K562 (cell line): ENCODE measurements at regions not wholly inside any gene's neighbourhood (a gene's known extent, or its start where the extent isn't known, plus 50 kb on each side); places are given as distances from the start of the nearest gene placed in this dataset.

ENCODE experiments used
- ATAC-seq: fragments of 200-7000 bp; cut with Tn5 transposase; 3 replicates; pipeline ENCODE4 v1.9.1; 2020; ENCODE audit warnings: moderate library complexity
- BruUV-seq: library from RNA; stranded (reverse); fragments of 400-500 nt; replicated peaks from 2 replicates; lab custom pipeline; 2021; lab: Mats Ljungman, UMichigan
- CTCF ChIA-PET: fragments of 300-600 bp; formaldehyde crosslinking; extraction: SDS; loops from one replicate; lab custom pipeline; 2021; ENCODE audit warnings: low intra/inter-chr PET ratio; lab: Yijun Ruan, JAX
- POLR2A ChIA-PET: fragments of 300-600, 350-650 bp; sonication (Branson Sonifier 250); formaldehyde crosslinking; extraction: SDS; loops from one replicate; lab custom pipeline; 2021; ENCODE audit warnings: antibody characterized with exemption, inconsistent platforms; lab: Yijun Ruan, JAX
- DNase-seq, 4 experiments: peaks; one replicate each; pipeline versions ENCODE4 v3.0.0 to v3.0.0-alpha.2; 2011 to 2018; ENCODE audit warnings: low spot score in 3 of 4, mixed read lengths in 3 of 4; ENCODE audit errors: extremely low read depth in 1 of 4
- FAIRE-seq: peaks from 2 replicates; lab custom pipeline; 2011; peaks lifted over from hg19 to GRCh38; lab: Jason Lieb, UNC
- H2AFZ ChIP-seq: 2 replicates; pipeline ENCODE4 v1.6.0; 2011; ENCODE audit warnings: low read depth, low read length, control low read depth, inconsistent platforms
- H3K27ac ChIP-seq: fragments of 200-600 bp; 3 replicates; pipeline ENCODE4 v1.8.0; 2011; ENCODE audit warnings: low read depth, mild to moderate bottlenecking, control low read depth, inconsistent platforms, low read length, moderate library complexity, mixed read lengths; ENCODE audit errors: extremely low read depth
- H3K27me3 ChIP-seq, 2 experiments: fragments of 300-600 bp in 1 of 2; 2 replicates in 1 of 2; 3 replicates in 1 of 2; pipeline versions ENCODE4 v1.6.0 to v1.8.0; 2011; ENCODE audit warnings: inconsistent platforms in 2 of 2, low read length in 2 of 2, mild to moderate bottlenecking in 1 of 2, mixed read lengths in 1 of 2, moderate library complexity in 1 of 2; ENCODE audit not compliant: control insufficient read depth in 2 of 2, insufficient read depth in 2 of 2
- H3K36me3 ChIP-seq: fragments of 300-600 bp; 3 replicates; pipeline ENCODE4 v1.8.0; 2011; ENCODE audit warnings: mild to moderate bottlenecking, low read length, inconsistent platforms; ENCODE audit not compliant: control insufficient read depth, insufficient read depth
- H3K4me1 ChIP-seq, 2 experiments: fragments of 200-600 bp in 1 of 2; replicated peaks in 1 of 2; 2 replicates in 1 of 2; 3 replicates in 1 of 2; pipeline versions ENCODE4 v1.5.1 to v1.8.0; 2011; ENCODE audit warnings: inconsistent platforms in 2 of 2, low read length in 2 of 2, mild to moderate bottlenecking in 1 of 2, mixed read lengths in 1 of 2, moderate library complexity in 1 of 2; ENCODE audit not compliant: control insufficient read depth in 2 of 2, insufficient read depth in 2 of 2
- H3K4me2 ChIP-seq: 2 replicates; pipeline ENCODE4 v1.6.1; 2011; ENCODE audit warnings: low read length, control low read depth, inconsistent platforms, mixed read lengths; ENCODE audit not compliant: insufficient read depth
- H3K4me3 ChIP-seq: fragments of 200-600 bp; sonication (generic), shearing (Covaris generic); 2 replicates; pipeline ENCODE4 v1.5.1; 2016; ENCODE audit warnings: control low read depth, inconsistent platforms
- H3K79me2 ChIP-seq: fragments of 200-600 bp; 3 replicates; pipeline ENCODE4 v1.8.0; 2011; ENCODE audit warnings: low read length, inconsistent platforms; ENCODE audit not compliant: control insufficient read depth, insufficient read depth
- H3K9ac ChIP-seq, 2 experiments: 2 replicates each; pipeline versions ENCODE4 v1.6.0 to v1.6.1; 2011; ENCODE audit warnings: low read depth in 2 of 2, low read length in 2 of 2, control low read depth in 1 of 2, inconsistent platforms in 1 of 2, mild to moderate bottlenecking in 1 of 2, mixed read lengths in 1 of 2; ENCODE audit not compliant: insufficient read depth in 1 of 2
- H3K9me1 ChIP-seq: one replicate; pipeline ENCODE4 v1.6.0; 2011; ENCODE audit warnings: inconsistent platforms, mild to moderate bottlenecking, low read length, moderate library complexity; ENCODE audit not compliant: control insufficient read depth, insufficient read depth
- H3K9me3 ChIP-seq: replicated peaks from 2 replicates; pipeline ENCODE4 v1.5.1; 2011; ENCODE audit warnings: low read depth, low read length, inconsistent platforms; ENCODE audit not compliant: control insufficient read depth, insufficient read depth
- H4K20me1 ChIP-seq: replicated peaks from 2 replicates; pipeline ENCODE4 v1.6.1; 2011; ENCODE audit warnings: low read length, inconsistent platforms, mixed read lengths; ENCODE audit not compliant: control insufficient read depth, insufficient read depth
- ASH1L ChIP-seq: fragments of 450-650 bp; IDR thresholded peaks from 2 replicates; pipeline ENCODE4 v1.6.1; 2018; ENCODE audit warnings: borderline replicate concordance, mild to moderate bottlenecking, low read depth; ENCODE audit not compliant: partially characterized antibody
- CHCHD3 ChIP-seq: fragments of 250-450 bp; sonication (Bioruptor Pico); IDR thresholded peaks from 2 replicates; pipeline ENCODE4 v2.1.2; 2022; ENCODE audit warnings: mild to moderate bottlenecking
- CHD2 ChIP-seq: IDR thresholded peaks from 2 replicates; pipeline ENCODE4 v1.6.1; 2011; ENCODE audit warnings: low read depth, low read length
- E2F8 ChIP-seq: fragments of 450-650 bp; IDR thresholded peaks from 2 replicates; pipeline ENCODE4 v1.7.1; 2018; ENCODE audit warnings: mild to moderate bottlenecking, low read depth; ENCODE audit not compliant: partially characterized antibody
- MAX ChIP-seq: sonication (generic); formaldehyde crosslinking; IDR thresholded peaks from 2 replicates; pipeline ENCODE4 v1.9.0; 2022; ENCODE audit warnings: mild to moderate bottlenecking, missing genetic modification reagents
- NCOA6 ChIP-seq: fragments of 450-650 bp; IDR thresholded peaks from 2 replicates; pipeline ENCODE4 v1.6.1; 2017; ENCODE audit warnings: mild to moderate bottlenecking
- NCOR1 ChIP-seq: fragments of 450-650 bp; IDR thresholded peaks from 2 replicates; pipeline ENCODE4 v1.6.1; 2016; ENCODE audit warnings: mild to moderate bottlenecking, moderate library complexity
- PCBP1 ChIP-seq: fragments of 200-400 bp; formaldehyde crosslinking; IDR thresholded peaks from 2 replicates; pipeline ENCODE4 v1.6.1; 2018; ENCODE audit warnings: mild to moderate bottlenecking, low read depth, low read length; ENCODE audit not compliant: poor library complexity, severe bottlenecking
- RCOR1 ChIP-seq, 2 experiments: IDR thresholded peaks; 2 replicates each; pipeline ENCODE4 v1.6.1; 2012; ENCODE audit warnings: low read depth in 2 of 2, low read length in 2 of 2, borderline replicate concordance in 1 of 2, improper control_type of control experiment in 1 of 2
- SRSF3 ChIP-seq: fragments of 200-400 bp; formaldehyde crosslinking; IDR thresholded peaks from 2 replicates; pipeline ENCODE4 v1.6.1; 2016; ENCODE audit warnings: mild to moderate bottlenecking, low read length, moderate library complexity; ENCODE audit not compliant: insufficient read depth
- TAL1 ChIP-seq: fragments of 450-650 bp; IDR thresholded peaks from 2 replicates; pipeline ENCODE4 v1.6.1; 2016; ENCODE audit warnings: mild to moderate bottlenecking
- TSHZ1 ChIP-seq: fragments of 250-450 bp; sonication (Bioruptor Pico); IDR thresholded peaks from 2 replicates; pipeline ENCODE4 v1.4.0; 2020; ENCODE audit warnings: mild to moderate bottlenecking, moderate library complexity
- ZBTB43 ChIP-seq: sonication (generic); formaldehyde crosslinking; IDR thresholded peaks from 2 replicates; pipeline ENCODE4 v1.8.0; 2023; ENCODE audit warnings: mild to moderate bottlenecking, missing genetic modification reagents
- ZC3H4 ChIP-seq: sonication (generic); formaldehyde crosslinking; IDR thresholded peaks from 2 replicates; pipeline ENCODE4 v1.9.0; 2021; ENCODE audit warnings: missing genetic modification reagents, borderline replicate concordance
- whole genome bisulfite sequencing: fragments of 100-300 bp; shearing (Covaris generic); methylation state at CpG from one replicate; pipeline ENCODE4 v1.1.6; 2016; ENCODE audit warnings: low coverage, mixed read lengths; ENCODE audit not compliant: insufficient coverage; ENCODE audit errors: missing lambda C conversion rate; 5-methylcytosine and 5-hydroxymethylcytosine counted together
- in situ Hi-C: fragments of 300-500 bp; cut with MboI; formaldehyde crosslinking; loops from 4 replicates; pipeline ENCODE4 v1.15.0; 2018; ENCODE audit warnings: inconsistent platforms, mixed read lengths
- intact Hi-C: fragments of 100-400 bp; cut with micrococcal nuclease; formaldehyde crosslinking; loops from 2 replicates; pipeline ENCODE4 v1.14.2; 2022

- TF ChIP-seq ZBTB43 (CRISPR knock-in tag) (no peak), SRSF3 (no peak), NCOA6 (no peak)
Observed at GRCh38 chr13:87535911-87536310, 135.3 kb upstream of the SLITRK5 start (continued).

- intact Hi-C loops (no loop called here), in situ Hi-C loops (no loop called here)
- H3K9me1 ChIP-seq: no peaks in the 10 kb centered on the region
- POLR2A ChIA-PET: no interaction called here
- no peak overlapping the region for H3K9ac ChIP-seq
- no peak overlapping the region for H3K4me3 ChIP-seq
- no TSS peak for BruUV-seq
- no peak for ATAC-seq
- H3K4me1 ChIP-seq: no peaks in the 10 kb centered on the region
- H3K27me3 ChIP-seq: no peaks in the 10 kb centered on the region
- DNase-seq: no peak
- H3K4me2 ChIP-seq: no peak overlapping the region
- H4K20me1 ChIP-seq: no peaks in the 10 kb centered on the region
- H3K27ac ChIP-seq: no peak overlapping the region
- no peaks in the 10 kb centered on the region for H3K79me2 ChIP-seq
- WGBS: 0% methylated on average over 1 of the region's 2 CpGs
- CTCF ChIA-PET: no interaction called here
- no peak overlapping the region for H2AFZ ChIP-seq
- no peaks in the 10 kb centered on the region for H3K36me3 ChIP-seq
- H3K9me3 ChIP-seq: no peaks in the 10 kb centered on the region
- no peak for FAIRE-seq
- TF ChIP-seq TAL1 (no peak), CHCHD3 (CRISPR knock-in tag) (no peak), NCOR1 (no peak), ZC3H4 (CRISPR knock-in tag) (no peak), PCBP1 (no peak), E2F8 (no peak), RCOR1 (IDR thresholded peaks at IDR 0.05; ENCODE audit: borderline replicate concordance in 1 of 2, low read depth in 2 of 2, low read length in 2 of 2) (no peak), TSHZ1 (CRISPR knock-in tag) (no peak), CHD2 (no peak), MAX (no peak), ASH1L (no peak)
Observed at GRCh38 chr13:87536499-87536898, 134.7 kb upstream of the SLITRK5 start.
